ENCODE measurements at regions not wholly inside any gene's neighbourhood (a gene's known extent, or its start where the extent isn't known, plus 50 kb on each side); places are given as distances from the start of the nearest gene placed in this dataset.

GRCh38 chr5:74146796-74147195 lies 493.7 kb downstream of the ENC1 start:
- 83% methylated on average over 1 of the region's 1 CpG for WGBS (ENCODE audit: insufficient coverage, insufficient replicate concordance, low lambda C conversion rate, missing lambda C conversion rate)
- no peaks in the 10 kb centered on the region for H3K9me3 ChIP-seq (replicated peaks; ENCODE audit: control insufficient read depth, insufficient read depth, low read length)
- TF ChIP-seq IKZF2 (IDR thresholded peaks at IDR 0.05) (no peak), WRNIP1 (IDR thresholded peaks at IDR 0.05; ENCODE audit: borderline replicate concordance, low read depth, low read length) (no peak)
- ATAC-seq (no peak), DNase-seq (ENCODE audit: low read depth, low spot score) (no peak), FAIRE-seq (no peak)
- H3K4me1 ChIP-seq (ENCODE audit: control insufficient read depth, insufficient read depth, low read length) = no peaks in the 10 kb centered on the region
- ChIA-PET RAD21 (ENCODE audit: unreplicated experiment) (no interaction called here), POLR2A (no interaction called here), CTCF (no interaction called here), SMC1A (ENCODE audit: uncharacterized antibody, unreplicated experiment) (no interaction called here)
- no peak overlapping the region for H3K4me2 ChIP-seq (ENCODE audit: control insufficient read depth, insufficient read depth)
- in situ Hi-C loops (cut with MboI) = no loop called here
- no peak overlapping the region for H3K4me3 ChIP-seq
- no peaks in the 10 kb centered on the region for H3K36me3 ChIP-seq (ENCODE audit: control insufficient read depth in 2 of 2, insufficient read depth in 2 of 2, low read length in 1 of 2)
- H3K27me3 ChIP-seq (replicated peaks in 1 of 2; ENCODE audit: control insufficient read depth in 2 of 2, insufficient read depth in 2 of 2, low read length in 1 of 2) = no peaks in the 10 kb centered on the region; a peak in 2 of 4 replicates
- BruUV-seq (replicated peaks) = no TSS peak
- H3K27ac ChIP-seq (ENCODE audit: control insufficient read depth, insufficient read depth) = no peak overlapping the region
- no peak overlapping the region for H2AFZ ChIP-seq (ENCODE audit: control insufficient read depth, low read depth, low read length)
- H4K20me1 ChIP-seq (ENCODE audit: control insufficient read depth, insufficient read depth) = no peaks in the 10 kb centered on the region
- H3K79me2 ChIP-seq (ENCODE audit: control insufficient read depth, insufficient read depth, low read length) = no peaks in the 10 kb centered on the region
- intact Hi-C loops (cut with micrococcal nuclease; ENCODE audit: unreplicated experiment) = no loop called here
- no peak overlapping the region for H3K9ac ChIP-seq (ENCODE audit: control insufficient read depth, insufficient read depth, low read length)

- FAIRE-seq = no peak
- Histone ChIP-seq H3K4me1 (ENCODE audit: control insufficient read depth, insufficient read depth, low read length) (no peaks in the 10 kb centered on the region), H3K4me2 (ENCODE audit: control insufficient read depth, insufficient read depth) (no peak overlapping the region), H3K27me3 (replicated peaks in 1 of 2; ENCODE audit: control insufficient read depth in 2 of 2, insufficient read depth in 2 of 2, low read length in 1 of 2) (no peaks in the 10 kb centered on the region; a peak in 2 of 4 replicates), H2AFZ (ENCODE audit: control insufficient read depth, low read depth, low read length) (no peak overlapping the region), H3K79me2 (ENCODE audit: control insufficient read depth, insufficient read depth, low read length) (no peaks in the 10 kb centered on the region), H3K9me3 (replicated peaks; ENCODE audit: control insufficient read depth, insufficient read depth, low read length) (no peaks in the 10 kb centered on the region), H3K36me3 (ENCODE audit: control insufficient read depth in 2 of 2, insufficient read depth in 2 of 2, low read length in 1 of 2) (no peaks in the 10 kb centered on the region), H3K27ac (ENCODE audit: control insufficient read depth, insufficient read depth) (no peak overlapping the region), H3K9ac (ENCODE audit: control insufficient read depth, insufficient read depth, low read length) (no peak overlapping the region), H3K4me3 (no peak overlapping the region), H4K20me1 (ENCODE audit: control insufficient read depth, insufficient read depth) (no peaks in the 10 kb centered on the region)
- no peak for ATAC-seq
- WGBS (ENCODE audit: insufficient coverage, insufficient replicate concordance, low lambda C conversion rate, missing lambda C conversion rate) = 55% methylated on average over 9 of the region's 9 CpGs
- ChIA-PET POLR2A (no interaction called here), SMC1A (ENCODE audit: uncharacterized antibody, unreplicated experiment) (no interaction called here), CTCF (no interaction called here), RAD21 (ENCODE audit: unreplicated experiment) (no interaction called here)
- no TSS peak for BruUV-seq (replicated peaks)
- no peak for TF ChIP-seq CUX1 (IDR thresholded peaks at IDR 0.05; ENCODE audit: insufficient replicate concordance, low read depth, low read length)
- TF ChIP-seq PAX8 (IDR thresholded peaks at IDR 0.05) = no peak
- TF ChIP-seq SP1 (IDR thresholded peaks at IDR 0.05; ENCODE audit: low read depth, low read length) = no peak
- no peak for TF ChIP-seq BCLAF1 (IDR thresholded peaks at IDR 0.05)
- no peak for TF ChIP-seq NKRF (conservative IDR thresholded peaks at IDR 0.05)
- no peak for TF ChIP-seq JUNB (IDR thresholded peaks at IDR 0.05)
- DNase-seq (ENCODE audit: low read depth, low spot score) = no peak
- intact Hi-C loops (cut with micrococcal nuclease; ENCODE audit: unreplicated experiment) = no loop called here
- in situ Hi-C loops (cut with MboI) = no loop called here
Measured at GRCh38 chr5:74145951-74146350, 494.6 kb downstream of the ENC1 start.
